GM12892 (cell line): ENCODE measurements at regions not wholly inside any gene's neighbourhood (a gene's known extent, or its start where the extent isn't known, plus 50 kb on each side); places are given as distances from the start of the nearest gene placed in this dataset.

Source experiments
- POLR2A ChIP-seq: IDR thresholded peaks from 2 replicates; pipeline ENCODE4 v1.6.1; 2011; ENCODE audit warnings: low read depth, low read length, control low read depth
- POLR2AphosphoS5 ChIP-seq: IDR thresholded peaks from 2 replicates; pipeline ENCODE4 v1.6.1; 2011; ENCODE audit warnings: low read depth, low read length, control low read depth

DNA sequence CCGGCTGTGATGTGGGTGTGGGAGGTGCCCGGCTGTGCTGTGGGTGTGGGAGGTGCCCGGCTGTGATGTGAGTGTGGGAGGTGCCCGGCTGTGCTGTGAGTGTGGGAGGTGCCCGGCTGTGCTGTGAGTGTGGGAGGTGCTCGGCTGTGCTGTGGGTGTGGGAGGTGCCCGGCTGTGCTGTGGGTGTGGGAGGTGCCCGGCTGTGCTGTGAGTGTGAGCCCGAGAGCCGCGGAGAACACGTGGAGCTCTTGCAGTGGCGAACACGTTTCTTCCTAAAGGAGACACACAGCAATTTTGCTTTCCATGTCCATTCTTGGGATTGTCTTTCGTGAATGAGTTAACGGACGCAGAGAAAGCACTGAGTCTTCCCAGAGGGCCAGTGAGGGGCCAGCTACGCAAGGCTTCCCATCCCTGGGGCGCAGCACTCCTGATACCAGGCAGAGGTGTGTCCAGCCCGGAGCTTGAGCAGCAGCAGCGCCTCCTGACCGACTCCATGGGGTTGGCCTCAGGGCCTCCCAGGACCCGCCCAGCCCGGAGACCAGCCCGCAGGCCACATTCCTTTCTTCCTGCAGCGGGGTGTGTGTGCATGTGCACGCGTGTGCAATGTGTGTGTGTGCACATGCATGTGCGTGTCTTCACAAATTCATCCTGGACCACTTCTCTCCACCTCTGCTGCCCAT lies 245.0 kb upstream of the B3GAT1 start:
- TF ChIP-seq POLR2AphosphoS5 (no peak), POLR2A (no peak)
